ENCODE measurements at regions not wholly inside any gene's neighbourhood (a gene's known extent, or its start where the extent isn't known, plus 50 kb on each side); places are given as distances from the start of the nearest gene placed in this dataset.

- no peak for DNase-seq (ENCODE audit: extremely low read depth, low read depth)
Observed at GRCh38 chr18:10056506-10056905, 142.7 kb downstream of the VAPA start.

GRCh38 chr18:10057401-10057893, 143.6 kb downstream of the VAPA start:
- DNase-seq (ENCODE audit: extremely low read depth, low read depth), result no peak

DNA sequence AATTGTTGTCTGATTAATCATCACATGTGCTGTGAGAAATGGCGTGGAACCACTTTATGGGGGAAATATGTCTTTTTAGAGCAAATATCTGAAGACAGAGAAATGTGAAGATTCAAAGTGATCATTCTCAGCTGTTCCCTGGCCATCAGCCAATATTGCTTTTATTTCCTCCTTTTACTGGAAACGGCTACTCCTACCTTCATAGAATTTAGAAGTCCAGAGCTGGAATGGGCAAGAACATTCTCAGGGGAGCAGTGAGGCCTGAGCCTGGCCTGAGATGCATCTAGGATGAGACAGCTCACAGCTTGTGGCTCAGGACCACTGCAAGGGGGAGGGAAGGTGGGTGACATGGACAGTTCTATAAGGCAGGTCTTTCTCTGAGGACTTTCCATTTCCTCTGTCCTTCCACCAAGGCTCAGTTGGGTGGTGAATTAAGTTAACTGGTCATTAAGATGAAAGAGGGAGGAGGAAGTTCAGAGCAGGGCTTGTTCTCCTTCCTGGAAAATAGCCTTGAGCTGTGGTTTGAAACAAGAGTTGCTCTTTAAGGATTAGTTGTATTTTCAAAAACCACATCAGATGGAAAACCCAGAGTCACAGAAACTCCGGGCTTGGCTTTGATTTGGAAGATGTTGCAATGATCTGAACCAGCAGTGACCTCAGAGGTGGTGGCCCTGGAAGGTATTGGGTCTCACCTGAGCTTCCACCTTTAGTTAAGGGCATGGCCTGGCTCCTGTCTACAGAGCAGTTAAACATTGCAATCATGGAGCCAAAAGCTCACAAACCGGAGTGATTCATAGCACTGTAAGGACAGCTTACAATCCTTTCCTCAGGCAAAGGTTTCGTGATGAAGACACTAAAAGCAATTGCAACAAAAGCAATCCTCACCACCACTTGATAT, 144.3 kb downstream of the VAPA start:
- no peak for DNase-seq (ENCODE audit: extremely low read depth, low read depth)

DNA sequence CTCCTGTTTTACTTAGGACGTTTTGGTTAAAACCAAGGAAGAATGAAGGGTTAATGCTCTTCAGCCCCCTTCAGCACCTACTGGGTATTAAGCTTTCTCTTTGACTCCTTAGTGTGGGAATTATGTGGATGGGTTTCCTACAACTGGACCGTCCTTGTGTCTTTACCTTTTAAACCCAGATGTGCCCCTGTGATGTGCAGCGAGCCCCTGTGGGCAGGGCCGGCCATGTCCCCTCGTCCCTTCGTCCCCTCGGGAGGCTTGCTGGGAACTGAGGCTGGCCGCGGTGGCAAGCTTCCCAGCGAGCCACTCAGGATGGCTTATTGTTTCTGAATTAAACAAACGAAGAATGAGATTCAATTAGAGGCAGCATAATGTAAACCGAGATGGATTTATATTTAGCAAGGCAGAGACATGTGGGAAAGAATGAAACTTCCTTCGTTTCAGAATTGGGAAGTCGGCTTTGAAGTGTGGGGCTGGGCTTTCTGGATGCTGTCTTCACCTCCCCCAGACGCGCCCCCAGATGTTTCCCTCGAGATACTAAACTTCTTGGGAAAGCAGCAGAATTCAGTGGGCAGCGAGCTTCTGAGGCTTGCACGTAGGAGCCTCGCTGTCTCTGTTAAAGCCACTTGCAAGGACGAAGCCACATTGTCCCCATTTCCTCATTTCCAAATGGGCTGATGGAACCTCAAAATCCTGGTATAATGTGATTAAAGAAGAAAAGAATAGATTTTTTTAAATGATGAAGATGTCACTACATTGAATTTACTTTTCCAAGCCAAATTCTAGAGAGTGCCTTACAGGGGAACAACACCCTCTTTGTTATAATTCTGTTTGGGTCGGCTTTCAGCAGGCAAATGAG, 146.0 kb downstream of the VAPA start:
- no peak for DNase-seq (ENCODE audit: extremely low read depth, low read depth)

DNA sequence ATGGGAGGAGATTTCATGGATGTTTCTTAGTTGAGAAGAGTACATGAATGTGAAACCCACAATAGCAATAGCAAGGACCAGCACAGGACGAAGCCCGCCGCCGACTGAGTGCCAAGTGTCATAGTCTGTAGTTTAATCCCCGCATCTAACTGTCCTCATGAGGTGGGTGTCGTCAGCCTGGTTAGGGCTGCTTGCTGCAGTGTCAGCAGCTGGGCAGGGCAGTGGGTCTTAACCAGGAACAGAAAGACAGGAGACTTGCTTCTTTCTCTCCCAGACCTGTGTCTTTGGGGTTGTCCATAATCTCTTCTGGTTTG, 146.6 kb downstream of the VAPA start:
- DNase-seq (ENCODE audit: extremely low read depth, low read depth), result no peak

- no peak for DNase-seq (ENCODE audit: extremely low read depth, low read depth)
Observed at GRCh38 chr18:10060841-10061240, 147.0 kb downstream of the VAPA start.

DNA sequence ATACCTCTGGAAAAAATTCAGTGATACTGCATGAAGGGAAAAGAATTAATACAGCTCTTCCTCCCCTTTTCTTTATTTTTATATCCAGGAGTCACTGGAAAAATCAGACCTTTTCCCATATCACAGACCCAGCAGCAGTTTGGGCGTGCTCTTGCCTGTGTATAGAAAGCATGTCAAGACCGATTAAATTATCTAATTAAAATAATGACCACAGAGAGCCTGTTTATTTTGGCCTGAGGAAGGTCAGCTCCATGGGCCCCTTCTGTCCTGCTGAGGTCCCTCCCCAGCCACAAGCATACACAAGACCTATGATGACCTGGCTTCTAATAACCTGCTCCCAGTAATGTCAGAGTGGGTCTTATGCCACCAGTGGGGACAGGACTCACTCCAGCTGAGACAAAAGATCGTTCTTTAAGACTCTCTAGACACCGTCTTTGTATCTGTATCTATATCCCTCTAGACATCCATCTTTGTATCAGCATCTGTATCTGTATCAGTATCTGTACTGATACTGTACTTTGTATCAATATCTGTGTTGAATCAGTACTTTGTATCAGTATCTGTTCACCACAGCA, 147.8 kb downstream of the VAPA start:
- DNase-seq (ENCODE audit: extremely low read depth, low read depth), result no peak

- no peak for DNase-seq (ENCODE audit: extremely low read depth, low read depth)
Observed at GRCh38 chr18:10062302-10063300, 148.8 kb downstream of the VAPA start.

- no peak for DNase-seq (ENCODE audit: extremely low read depth, low read depth)
Observed at GRCh38 chr18:10063489-10063888, 149.7 kb downstream of the VAPA start.

GRCh38 chr18:10064267-10064666, 150.5 kb downstream of the VAPA start:
- no peak for DNase-seq (ENCODE audit: extremely low read depth, low read depth)

- DNase-seq (ENCODE audit: extremely low read depth, low read depth), result no peak
Observed at GRCh38 chr18:10065296-10065695, 151.5 kb downstream of the VAPA start.

GRCh38 chr18:10067670-10068659, 154.1 kb downstream of the VAPA start:
- no peak for DNase-seq (ENCODE audit: extremely low read depth, low read depth)

DNA sequence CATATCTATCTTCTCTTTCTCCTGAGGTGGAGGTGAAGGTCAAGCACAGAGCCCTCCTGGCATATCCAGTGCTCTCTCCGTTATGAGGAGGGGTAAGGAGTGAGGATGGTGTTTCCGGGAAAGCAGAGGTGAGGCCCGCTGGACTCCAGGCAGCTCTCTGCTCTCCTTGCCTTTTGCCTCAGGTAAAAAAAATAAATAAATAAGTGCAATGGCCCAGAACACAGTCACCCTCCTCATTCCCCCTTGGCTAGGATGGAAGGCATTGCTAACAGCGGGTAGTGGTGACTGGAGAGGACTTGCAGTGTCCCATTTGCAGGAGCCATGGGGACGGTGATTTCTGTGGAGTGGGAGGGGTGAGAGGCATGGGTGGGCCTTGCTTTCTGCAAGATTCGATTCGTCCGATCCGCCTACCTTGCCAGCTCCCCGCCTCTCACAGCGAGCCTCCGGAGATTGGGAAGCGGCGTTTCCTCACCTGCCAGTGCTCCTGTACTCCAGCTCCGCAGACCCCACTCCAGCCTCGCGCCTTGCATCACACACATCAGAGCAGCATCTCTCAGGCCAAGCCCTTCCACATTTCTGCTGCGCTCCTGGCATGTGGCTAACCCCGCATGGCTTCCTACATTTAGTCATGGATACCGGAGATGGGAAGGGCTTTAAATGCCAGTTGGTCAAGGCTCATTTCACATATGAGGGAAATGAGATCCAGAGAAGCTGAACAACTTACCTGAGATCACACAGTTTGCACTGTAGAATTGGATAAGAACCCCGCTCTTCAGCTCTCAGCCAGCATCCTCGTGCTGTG, 155.2 kb downstream of the VAPA start:
- no peak for DNase-seq (ENCODE audit: extremely low read depth, low read depth)

DNA sequence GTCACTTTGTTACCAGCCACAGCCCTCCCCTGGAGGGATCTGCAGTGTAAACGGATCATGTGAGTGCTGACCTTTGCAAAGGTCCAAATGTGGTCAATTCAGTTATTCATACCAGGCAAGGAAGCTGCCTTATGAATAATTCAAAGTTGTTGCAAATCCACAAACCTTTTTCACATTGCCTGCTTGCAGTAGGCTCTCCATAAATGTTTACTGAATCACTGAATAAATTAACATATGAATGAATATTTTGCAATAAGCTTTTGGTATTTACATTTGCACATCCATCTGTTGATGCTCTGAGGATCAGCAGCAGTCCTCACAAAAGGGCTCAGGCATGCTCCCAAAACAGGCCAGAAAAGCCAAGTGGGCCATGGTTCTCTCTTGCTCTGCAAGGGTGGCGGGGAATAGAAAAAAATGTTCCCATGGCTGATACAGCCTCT, 156.8 kb downstream of the VAPA start:
- DNase-seq (ENCODE audit: extremely low read depth, low read depth), result no peak

GRCh38 chr18:10072671-10073175, 158.9 kb downstream of the VAPA start:
- DNase-seq (ENCODE audit: extremely low read depth, low read depth), result no peak

- DNase-seq (ENCODE audit: extremely low read depth, low read depth), result no peak
Observed at GRCh38 chr18:10074110-10074509, 160.3 kb downstream of the VAPA start.

- no peak for DNase-seq (ENCODE audit: extremely low read depth, low read depth)
Observed at GRCh38 chr18:10074728-10075127, 160.9 kb downstream of the VAPA start.

- no peak for DNase-seq (ENCODE audit: extremely low read depth, low read depth)
Observed at GRCh38 chr18:10076502-10077030, 162.8 kb downstream of the VAPA start.

All from NCI-H460 (cell line).